ENCODE measurements at regions not wholly inside any gene's neighbourhood (a gene's known extent, or its start where the extent isn't known, plus 50 kb on each side); places are given as distances from the start of the nearest gene placed in this dataset.

GRCh38 chr20:17109307-17109706 lies 117.5 kb upstream of the PCSK2 start:
- no peak for DNase-seq (ENCODE audit: low read depth)

GRCh38 chr20:17128206-17128605 lies 98.6 kb upstream of the PCSK2 start:
- no peak for DNase-seq (ENCODE audit: low read depth)

- no peak for DNase-seq (ENCODE audit: low read depth)
These were observed 97.8 kb upstream of the PCSK2 start for GRCh38 chr20:17129089-17129488.

- no peak for DNase-seq (ENCODE audit: low read depth)
These were observed 89.1 kb upstream of the PCSK2 start for GRCh38 chr20:17137692-17138091.

- DNase-seq (ENCODE audit: low read depth), result no peak
These were observed 88.6 kb upstream of the PCSK2 start for GRCh38 chr20:17138237-17138636.

- DNase-seq (ENCODE audit: low read depth), result no peak
These were observed 85.9 kb upstream of the PCSK2 start for GRCh38 chr20:17140894-17141293.

- DNase-seq (ENCODE audit: low read depth), result no peak
These were observed 85.3 kb upstream of the PCSK2 start for GRCh38 chr20:17141568-17141967.

GRCh38 chr20:17142666-17143065 lies 84.2 kb upstream of the PCSK2 start:
- no peak for DNase-seq (ENCODE audit: low read depth)

- DNase-seq (ENCODE audit: low read depth), result no peak
These were observed 76.0 kb upstream of the PCSK2 start for GRCh38 chr20:17150858-17151257.

- no peak for DNase-seq (ENCODE audit: low read depth)
These were observed 71.4 kb upstream of the PCSK2 start for GRCh38 chr20:17155401-17155800.

GRCh38 chr20:17158701-17159100 lies 68.1 kb upstream of the PCSK2 start:
- DNase-seq (ENCODE audit: low read depth), result no peak

- no peak for DNase-seq (ENCODE audit: low read depth)
These were observed 65.0 kb upstream of the PCSK2 start for GRCh38 chr20:17161673-17162481.

GRCh38 chr20:17168026-17168612 lies 58.7 kb upstream of the PCSK2 start:
- DNase-seq (ENCODE audit: low read depth), result no peak

GRCh38 chr20:17169585-17170136 lies 57.2 kb upstream of the PCSK2 start:
- no peak for DNase-seq (ENCODE audit: low read depth)

- DNase-seq (ENCODE audit: low read depth), result no peak
These were observed 55.0 kb upstream of the PCSK2 start for GRCh38 chr20:17171746-17172280.

- DNase-seq (ENCODE audit: low read depth), result no peak
These were observed 53.9 kb upstream of the PCSK2 start for GRCh38 chr20:17172836-17173516.
